ENCODE measurements at regions not wholly inside any gene's neighbourhood (a gene's known extent, or its start where the extent isn't known, plus 50 kb on each side); places are given as distances from the start of the nearest gene placed in this dataset.

- Histone ChIP-seq H3K4me3 (no peak overlapping the region), H3K4me1 (peaks cover 0 to 18% (median 0%) of the 10 kb centered on the region in 12 donors), H3K27me3 (no peaks in the 10 kb centered on the region), H3K36me3 (no peaks in the 10 kb centered on the region), H3K27ac (no peak overlapping the region), H3K9me3 (no peaks in the 10 kb centered on the region)
- intact Hi-C loops (cut with DNase I) = no loop called here
- ATAC-seq (no peak), DNase-seq (no peak)
- WGBS, 4 donors = 96 to 100% (median 97%) methylated on average over 1 of the region's 1 CpG
- TF ChIP-seq POLR2A (IDR thresholded peaks at IDR 0.05) (no peak), CTCF (IDR thresholded peaks at IDR 0.05) (no peak)
Measured at GRCh38 chr13:106990594-106990993, 422.7 kb upstream of the ARGLU1 start.

GRCh38 chr13:106989876-106990275 lies 421.9 kb upstream of the ARGLU1 start:
- Histone ChIP-seq H3K4me3 (no peak overlapping the region), H3K27ac (no peak overlapping the region), H3K27me3 (no peaks in the 10 kb centered on the region), H3K4me1 (peaks cover 0 to 18% (median 0%) of the 10 kb centered on the region in 12 donors), H3K36me3 (no peaks in the 10 kb centered on the region), H3K9me3 (no peaks in the 10 kb centered on the region)
- ATAC-seq (no peak), DNase-seq (no peak)
- WGBS, 4 donors = 40 to 53% (median 43%) methylated on average over 3 of the region's 3 CpGs
- intact Hi-C loops (cut with DNase I) = no loop called here
- TF ChIP-seq POLR2A (IDR thresholded peaks at IDR 0.05) (no peak), CTCF (IDR thresholded peaks at IDR 0.05) (no peak)

- Histone ChIP-seq H3K36me3 (no peaks in the 10 kb centered on the region), H3K4me3 (no peak overlapping the region), H3K9me3 (no peaks in the 10 kb centered on the region), H3K27me3 (no peaks in the 10 kb centered on the region), H3K4me1 (peaks cover 0 to 18% (median 0%) of the 10 kb centered on the region in 12 donors), H3K27ac (no peak overlapping the region)
- intact Hi-C loops (cut with DNase I) = no loop called here
- TF ChIP-seq POLR2A (IDR thresholded peaks at IDR 0.05) (no peak), CTCF (IDR thresholded peaks at IDR 0.05) (no peak)
- peak in 1 of 5 donors; percentile 61 for DNase-seq
- ATAC-seq = no peak
- WGBS, 4 donors = 84 to 93% (median 87%) methylated on average over 5 of the region's 5 CpGs
Measured at GRCh38 chr13:106987427-106987785, 419.5 kb upstream of the ARGLU1 start.

GRCh38 chr13:106986687-106987426 lies 418.9 kb upstream of the ARGLU1 start:
- Histone ChIP-seq H3K9me3 (no peaks in the 10 kb centered on the region), H3K4me1 (peaks cover 0 to 18% (median 0%) of the 10 kb centered on the region in 12 donors), H3K27ac (no peak overlapping the region), H3K27me3 (no peaks in the 10 kb centered on the region), H3K4me3 (no peak overlapping the region), H3K36me3 (no peaks in the 10 kb centered on the region)
- intact Hi-C loops (cut with DNase I) = no loop called here
- TF ChIP-seq POLR2A (IDR thresholded peaks at IDR 0.05) (no peak), CTCF (IDR thresholded peaks at IDR 0.05) (no peak)
- DNase-seq = no peak
- WGBS, 4 donors = 80 to 86% (median 80%) methylated on average over 10 of the region's 10 CpGs
- ATAC-seq = no peak
